ENCODE measurements at regions not wholly inside any gene's neighbourhood (a gene's known extent, or its start where the extent isn't known, plus 50 kb on each side); places are given as distances from the start of the nearest gene placed in this dataset.

- FAIRE-seq (no peak), DNase-seq (ENCODE audit: low read depth) (no peak)
- Histone ChIP-seq H3K36me3 (ENCODE audit: control insufficient read depth, insufficient read depth, low read length) (no peaks in the 10 kb centered on the region), H3K4me3 (ENCODE audit: low read depth, low read length) (no peak overlapping the region), H3K27me3 (ENCODE audit: control insufficient read depth, insufficient read depth, low read length) (no peaks in the 10 kb centered on the region)
- TF ChIP-seq CTCF (IDR thresholded peaks at IDR 0.05; ENCODE audit: insufficient read depth, low read length, severe bottlenecking) = no peak
These were observed 821.6 kb downstream of the DNAJB9 start for GRCh38 chr7:109391240-109391639.

DNA sequence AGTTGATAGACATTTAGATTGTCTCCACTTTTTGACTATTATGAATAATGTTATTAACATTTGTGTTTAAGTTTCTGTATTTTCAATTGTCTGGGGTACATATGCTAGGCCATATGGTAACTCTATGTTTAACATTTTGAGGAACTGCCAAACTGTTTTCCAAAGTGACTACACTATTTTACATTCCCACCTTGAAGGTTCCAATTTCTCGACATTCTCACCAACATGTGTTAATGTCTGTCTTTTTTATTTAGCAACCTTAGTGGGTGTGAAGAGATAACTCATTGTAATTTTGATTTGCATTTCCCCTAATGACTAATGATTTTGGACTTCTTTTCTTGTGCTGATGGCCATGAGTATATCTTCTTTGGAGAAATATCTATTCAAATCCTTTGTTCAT, 832.4 kb downstream of the DNAJB9 start:
- Histone ChIP-seq H3K4me3 (ENCODE audit: low read depth, low read length) (no peak overlapping the region), H3K27me3 (ENCODE audit: control insufficient read depth, insufficient read depth, low read length) (no peaks in the 10 kb centered on the region), H3K36me3 (ENCODE audit: control insufficient read depth, insufficient read depth, low read length) (no peaks in the 10 kb centered on the region)
- no peak for TF ChIP-seq CTCF (IDR thresholded peaks at IDR 0.05; ENCODE audit: insufficient read depth, low read length, severe bottlenecking)
- FAIRE-seq (no peak), DNase-seq (ENCODE audit: low read depth) (no peak)

DNA sequence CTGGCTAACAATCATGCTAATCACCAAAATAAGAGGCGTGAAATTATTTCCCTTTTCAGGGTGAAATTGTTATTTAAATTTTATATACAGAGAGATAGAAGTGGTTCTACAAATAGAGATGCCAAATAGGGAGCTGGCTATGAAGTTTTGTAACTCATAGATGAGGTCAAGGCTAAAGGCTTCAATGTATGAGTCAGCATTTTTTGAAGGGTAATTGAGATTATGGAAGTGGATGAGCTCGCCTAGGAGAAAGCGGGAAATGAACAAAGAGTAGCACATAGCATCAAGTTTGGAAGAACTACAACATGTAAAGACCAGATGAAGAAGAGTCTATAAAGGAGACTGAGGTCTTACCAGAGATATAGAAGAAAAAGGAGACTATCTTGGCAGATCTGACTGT, 838.1 kb downstream of the DNAJB9 start:
- H3K27me3 ChIP-seq (ENCODE audit: control insufficient read depth, insufficient read depth, low read length) = no peaks in the 10 kb centered on the region
- no peak for DNase-seq (ENCODE audit: low read depth)
- no peak for FAIRE-seq
- H3K4me3 ChIP-seq (ENCODE audit: low read depth, low read length) = no peak overlapping the region
- no peaks in the 10 kb centered on the region for H3K36me3 ChIP-seq (ENCODE audit: control insufficient read depth, insufficient read depth, low read length)
- TF ChIP-seq CTCF (IDR thresholded peaks at IDR 0.05; ENCODE audit: insufficient read depth, low read length, severe bottlenecking) = no peak

DNA sequence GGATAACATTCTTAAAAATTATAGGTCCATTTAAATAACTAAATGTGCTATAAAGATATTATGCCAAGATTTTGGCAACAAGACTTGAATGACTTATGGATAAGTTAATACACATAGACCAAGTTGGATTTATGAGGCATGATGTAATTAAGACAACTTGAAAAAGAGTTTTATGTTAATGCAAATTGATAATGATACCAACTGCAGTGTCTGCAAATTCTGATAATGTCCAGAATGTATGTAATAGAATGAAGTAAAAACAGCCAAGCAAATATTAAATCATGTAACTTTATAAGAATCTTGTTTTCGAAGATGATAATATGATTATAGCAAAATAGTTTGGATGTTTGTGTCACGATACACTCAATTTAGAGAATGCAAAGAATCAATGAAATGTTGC, 868.3 kb downstream of the DNAJB9 start:
- FAIRE-seq (no peak), DNase-seq (ENCODE audit: low read depth) (no peak)
- Histone ChIP-seq H3K4me3 (ENCODE audit: low read depth, low read length) (no peak overlapping the region), H3K36me3 (ENCODE audit: control insufficient read depth, insufficient read depth, low read length) (no peaks in the 10 kb centered on the region), H3K27me3 (ENCODE audit: control insufficient read depth, insufficient read depth, low read length) (no peaks in the 10 kb centered on the region)
- TF ChIP-seq CTCF (IDR thresholded peaks at IDR 0.05; ENCODE audit: insufficient read depth, low read length, severe bottlenecking) = no peak

DNA sequence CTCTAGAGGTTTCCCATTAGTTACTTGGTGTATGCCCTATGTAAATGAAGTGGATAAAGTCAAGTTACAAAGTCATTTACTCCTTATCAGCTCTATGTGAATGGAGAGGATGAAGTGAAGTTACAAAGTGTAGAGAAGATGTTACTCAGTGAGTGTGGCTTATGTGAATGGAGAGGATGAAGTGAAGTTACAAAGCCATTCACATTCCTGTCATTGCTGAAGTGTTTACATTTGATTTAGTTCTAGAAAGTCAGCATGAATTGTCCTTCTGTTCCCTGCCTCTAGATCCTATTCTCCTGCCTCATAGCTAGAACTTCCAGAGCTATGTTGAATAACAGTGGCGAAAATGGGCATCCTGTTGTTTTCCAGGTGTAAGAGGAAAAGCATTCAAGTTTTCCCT, 880.1 kb downstream of the DNAJB9 start:
- DNase-seq (ENCODE audit: low read depth) (no peak), FAIRE-seq (no peak)
- TF ChIP-seq CTCF (IDR thresholded peaks at IDR 0.05; ENCODE audit: insufficient read depth, low read length, severe bottlenecking) = no peak
- H3K36me3 ChIP-seq (ENCODE audit: control insufficient read depth, insufficient read depth, low read length) = no peaks in the 10 kb centered on the region
- no peak overlapping the region for H3K4me3 ChIP-seq (ENCODE audit: low read depth, low read length)
- H3K27me3 ChIP-seq (ENCODE audit: control insufficient read depth, insufficient read depth, low read length) = no peaks in the 10 kb centered on the region

DNA sequence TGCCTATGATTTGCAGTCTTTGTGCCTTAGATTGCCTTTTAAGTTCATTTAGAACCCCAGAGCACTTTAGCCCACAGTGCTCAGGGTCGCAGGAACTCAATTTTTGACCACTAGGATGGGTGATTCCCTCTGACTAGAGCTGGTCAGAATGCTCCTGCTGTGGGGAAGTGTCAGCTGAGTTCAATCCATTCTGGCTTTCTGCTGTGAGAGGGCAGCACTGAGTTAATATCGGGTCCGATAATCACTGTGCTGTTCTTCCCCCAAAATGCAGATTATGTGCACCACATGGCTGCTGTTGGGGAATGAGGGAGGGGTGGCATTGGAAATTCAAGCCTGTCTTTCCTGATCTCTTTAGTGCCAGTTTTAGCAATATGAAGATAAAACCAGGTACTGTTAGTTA, 886.4 kb downstream of the DNAJB9 start:
- TF ChIP-seq CTCF (IDR thresholded peaks at IDR 0.05; ENCODE audit: insufficient read depth, low read length, severe bottlenecking) = no peak
- no peaks in the 10 kb centered on the region for H3K36me3 ChIP-seq (ENCODE audit: control insufficient read depth, insufficient read depth, low read length)
- FAIRE-seq = peak; percentile 13
- H3K27me3 ChIP-seq (ENCODE audit: control insufficient read depth, insufficient read depth, low read length) = no peaks in the 10 kb centered on the region
- DNase-seq (ENCODE audit: low read depth) = no peak
- H3K4me3 ChIP-seq (ENCODE audit: low read depth, low read length) = no peak overlapping the region

Measured in bronchial epithelial cell (primary cell).